Fibroblast of lung (primary cell): ENCODE measurements at regions not wholly inside any gene's neighbourhood (a gene's known extent, or its start where the extent isn't known, plus 50 kb on each side); places are given as distances from the start of the nearest gene placed in this dataset.
A peak's percentile ranks its signal among the peaks of the same experiment; 100 is the strongest.

Source experiments
- DNase-seq, 2 donors: peaks; one replicate each; pipeline versions ENCODE4 v3.0.0 to v3.0.0-alpha.2; 2010; ENCODE audit warnings: low read depth in 2 of 2
- H2AFZ ChIP-seq: 2 replicates; pipeline ENCODE4 v1.5.1; 2012; ENCODE audit warnings: low read length, control low read depth, inconsistent platforms
- H3K27ac ChIP-seq: 2 replicates; pipeline ENCODE4 v1.5.1; 2011; ENCODE audit warnings: low read length, control low read depth; ENCODE audit not compliant: insufficient read depth
- H3K27me3 ChIP-seq: 2 replicates; pipeline ENCODE4 v1.5.1; 2011; ENCODE audit warnings: mild to moderate bottlenecking, low read length; ENCODE audit not compliant: control insufficient read depth, insufficient read depth
- H3K36me3 ChIP-seq: 2 replicates; pipeline ENCODE4 v1.5.1; 2011; ENCODE audit warnings: low read length; ENCODE audit not compliant: control insufficient read depth, insufficient read depth
- H3K4me1 ChIP-seq: 2 replicates; pipeline ENCODE4 v1.5.1; 2011; ENCODE audit warnings: low read length; ENCODE audit not compliant: control insufficient read depth, insufficient read depth; ENCODE audit errors: extremely low read depth
- H3K4me2 ChIP-seq: 2 replicates; pipeline ENCODE4 v1.5.1; 2011; ENCODE audit warnings: low read length, control low read depth; ENCODE audit not compliant: insufficient read depth; ENCODE audit errors: extremely low read depth
- H3K4me3 ChIP-seq, 4 experiments: fragments of 200-600 bp in 1 of 4; sonication (generic) in 1 of 4; replicated peaks in 1 of 4; 2 replicates each; pipeline ENCODE4 v1.5.1; 2011 to 2016; ENCODE audit warnings: low read length in 4 of 4, low read depth in 3 of 4, mild to moderate bottlenecking in 3 of 4, control low read depth in 2 of 4, inconsistent platforms in 1 of 4, mixed read lengths in 1 of 4; ENCODE audit not compliant: insufficient read depth in 1 of 4; ENCODE audit errors: control extremely low read depth in 1 of 4
- H3K79me2 ChIP-seq: 2 replicates; pipeline ENCODE4 v1.5.1; 2012; ENCODE audit warnings: mild to moderate bottlenecking, low read length, inconsistent platforms; ENCODE audit not compliant: control insufficient read depth, insufficient read depth
- H3K9ac ChIP-seq: 2 replicates; pipeline ENCODE4 v1.5.1; 2011; ENCODE audit warnings: mild to moderate bottlenecking, low read length, control low read depth; ENCODE audit not compliant: insufficient read depth
- H3K9me3 ChIP-seq: 2 replicates; pipeline ENCODE4 v1.5.1; 2012; ENCODE audit warnings: low read depth, low read length; ENCODE audit not compliant: control insufficient read depth, insufficient read depth
- H4K20me1 ChIP-seq: 2 replicates; pipeline ENCODE4 v1.5.1; 2011; ENCODE audit warnings: low read length; ENCODE audit not compliant: control insufficient read depth, insufficient read depth; ENCODE audit errors: extremely low read depth
- CTCF ChIP-seq, 2 donors: IDR thresholded peaks in 1 of 2; conservative IDR thresholded peaks in 1 of 2; 1 replicate in 1 of 2; 2 replicates in 1 of 2; pipeline ENCODE4 v1.5.1; 2011 to 2012; ENCODE audit warnings: low read length in 2 of 2, control low read depth in 1 of 2, inconsistent platforms in 1 of 2, low read depth in 1 of 2, mild to moderate bottlenecking in 1 of 2
- EZH2 ChIP-seq: IDR thresholded peaks from 2 replicates; pipeline ENCODE4 v1.5.1; 2012; ENCODE audit warnings: low read length, control low read depth, mild to moderate bottlenecking; ENCODE audit errors: missing control alignments

GRCh38 chr2:160970052-160970965, 189.9 kb upstream of the TANK start:
- TF ChIP-seq EZH2 = no peak
- peak; percentile 73 to 78 for TF ChIP-seq CTCF (conservative IDR thresholded peaks at IDR 0.05 in 1 of 2, IDR thresholded peaks at IDR 0.05 in 1 of 2; ENCODE audit: low read depth in 1 of 2, low read length in 2 of 2)
- Histone ChIP-seq H3K36me3 (no peaks in the 10 kb centered on the region), H4K20me1 (no peaks in the 10 kb centered on the region), H3K9ac (no peak overlapping the region), H3K4me1 (no peaks in the 10 kb centered on the region), H3K4me2 (peak overlapping the region; percentile 33), H3K9me3 (no peaks in the 10 kb centered on the region), H3K27ac (peak overlapping the region; percentile 58), H3K4me3 (no peak overlapping the region), H2AFZ (peak overlapping the region; percentile 59), H3K27me3 (no peaks in the 10 kb centered on the region), H3K79me2 (no peaks in the 10 kb centered on the region)
- DNase-seq = peak; percentile 78 to 90

GRCh38 chr2:160973991-160974390, 186.2 kb upstream of the TANK start:
- H3K27me3 ChIP-seq = no peaks in the 10 kb centered on the region
- no peak overlapping the region for H3K4me2 ChIP-seq
- no peak for DNase-seq
- H3K79me2 ChIP-seq = no peaks in the 10 kb centered on the region
- TF ChIP-seq EZH2 (no peak), CTCF (conservative IDR thresholded peaks at IDR 0.05 in 1 of 2, IDR thresholded peaks at IDR 0.05 in 1 of 2; ENCODE audit: low read depth in 1 of 2, low read length in 2 of 2) (no peak)
- no peak overlapping the region for H3K9ac ChIP-seq
- H2AFZ ChIP-seq = no peak overlapping the region
- H3K4me3 ChIP-seq = no peak overlapping the region
- no peaks in the 10 kb centered on the region for H3K36me3 ChIP-seq
- no peak overlapping the region for H3K27ac ChIP-seq
- H3K4me1 ChIP-seq = no peaks in the 10 kb centered on the region
- no peaks in the 10 kb centered on the region for H3K9me3 ChIP-seq
- no peaks in the 10 kb centered on the region for H4K20me1 ChIP-seq

- H3K9me3 ChIP-seq = no peaks in the 10 kb centered on the region
- H3K4me2 ChIP-seq = no peak overlapping the region
- no peak for TF ChIP-seq CTCF (conservative IDR thresholded peaks at IDR 0.05 in 1 of 2, IDR thresholded peaks at IDR 0.05 in 1 of 2; ENCODE audit: low read depth in 1 of 2, low read length in 2 of 2)
- H3K36me3 ChIP-seq = no peaks in the 10 kb centered on the region
- no peak overlapping the region for H3K27ac ChIP-seq
- H3K9ac ChIP-seq = no peak overlapping the region
- no peaks in the 10 kb centered on the region for H3K79me2 ChIP-seq
- no peak for DNase-seq
- no peaks in the 10 kb centered on the region for H3K4me1 ChIP-seq
- H2AFZ ChIP-seq = no peak overlapping the region
- no peaks in the 10 kb centered on the region for H4K20me1 ChIP-seq
- no peaks in the 10 kb centered on the region for H3K27me3 ChIP-seq
- H3K4me3 ChIP-seq = no peak overlapping the region
These were observed 185.4 kb upstream of the TANK start for GRCh38 chr2:160974803-160975202.
